NCI-H2081 (cell line): ENCODE measurements at regions not wholly inside any gene's neighbourhood (a gene's known extent, or its start where the extent isn't known, plus 50 kb on each side); places are given as distances from the start of the nearest gene placed in this dataset.
A peak's percentile ranks its signal among the peaks of the same experiment; 100 is the strongest.
"Not testable (repeated sequence)": the region's sequence is repeated elsewhere in the genome, so short reads cannot be mapped to it uniquely, and the experiment has no call there.

Source experiments
- DNase-seq, 2 experiments: peaks; one replicate each; lab custom pipeline; 2025; lab: John Stamatoyannopoulos, UW

DNA sequence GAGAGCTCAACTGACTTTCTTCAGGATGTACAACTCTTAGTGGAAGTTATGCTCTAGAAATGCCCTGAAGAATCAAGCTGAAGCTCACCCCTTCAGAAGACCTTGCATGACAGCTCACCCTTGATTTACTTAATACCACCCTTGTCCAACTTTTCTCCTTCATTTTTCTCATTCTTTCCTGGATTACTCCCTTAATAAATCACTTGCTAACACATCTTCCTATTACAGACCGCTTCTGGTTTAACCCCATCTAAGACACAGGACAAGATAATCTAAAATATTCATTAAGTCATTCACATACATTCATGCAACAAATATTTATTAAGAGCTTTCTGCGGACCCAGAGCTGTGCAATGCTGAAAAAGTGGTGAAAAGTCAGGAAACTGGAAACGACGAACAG is 630.7 kb upstream of the RORB start:
- DNase-seq = no peak

DNA sequence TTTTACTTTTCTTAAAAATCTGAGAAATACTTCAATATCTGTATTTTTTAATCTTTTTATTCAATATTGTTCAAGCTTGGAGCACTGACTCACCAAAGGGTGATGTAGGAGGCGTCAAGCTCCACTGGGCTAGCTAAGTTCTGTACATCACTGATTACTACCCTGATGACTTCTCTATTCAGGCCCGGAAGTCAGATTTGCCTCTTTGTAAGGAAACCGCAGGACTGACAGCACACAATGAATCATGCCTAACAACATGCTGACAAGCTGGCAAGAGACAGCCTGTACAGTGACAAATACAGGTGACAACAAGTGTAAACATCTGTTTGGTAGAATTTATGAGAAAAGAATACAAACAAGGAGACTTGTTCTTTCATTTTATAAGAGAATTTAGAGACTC is 627.9 kb upstream of the RORB start:
- DNase-seq = peak; percentile 73 to 89

DNA sequence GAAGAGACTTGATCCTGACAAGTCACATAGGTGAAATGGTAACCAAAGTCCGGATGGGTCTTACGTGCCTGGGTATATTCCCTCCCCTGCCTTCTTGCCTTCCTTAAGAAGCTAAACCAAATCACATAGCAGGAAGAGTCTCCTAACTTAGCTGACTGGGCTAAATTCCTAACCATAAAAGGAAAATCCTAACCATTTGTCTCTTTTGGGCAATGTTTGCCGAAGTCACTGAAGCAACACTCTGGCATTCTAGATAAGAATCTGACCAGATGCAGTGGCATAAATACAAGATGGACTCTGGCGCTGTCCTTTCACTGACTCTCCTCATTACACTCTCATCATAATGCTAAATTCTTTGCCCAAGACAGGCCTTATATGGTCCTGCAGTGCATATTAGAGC is 625.5 kb upstream of the RORB start:
- DNase-seq = no peak

DNA sequence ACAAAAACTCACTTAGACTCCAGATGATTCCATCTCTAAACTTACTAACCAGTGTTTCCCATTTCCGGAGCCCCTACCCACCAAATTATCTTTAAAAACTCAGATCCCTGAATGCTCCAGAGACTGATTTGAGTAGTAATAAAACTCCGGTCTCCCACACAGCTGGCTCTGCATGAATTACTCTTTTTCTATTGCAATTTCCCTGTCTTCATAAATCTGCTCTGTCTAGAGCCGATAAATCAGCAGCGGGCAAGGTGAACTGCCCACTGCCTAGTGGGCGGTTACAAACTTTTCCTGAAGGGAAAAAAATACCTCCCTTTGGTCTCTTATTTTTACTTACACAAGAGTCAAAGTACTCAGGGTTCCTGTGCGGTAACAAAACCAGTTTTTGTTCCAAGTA is 624.4 kb upstream of the RORB start:
- DNase-seq = no peak

DNA sequence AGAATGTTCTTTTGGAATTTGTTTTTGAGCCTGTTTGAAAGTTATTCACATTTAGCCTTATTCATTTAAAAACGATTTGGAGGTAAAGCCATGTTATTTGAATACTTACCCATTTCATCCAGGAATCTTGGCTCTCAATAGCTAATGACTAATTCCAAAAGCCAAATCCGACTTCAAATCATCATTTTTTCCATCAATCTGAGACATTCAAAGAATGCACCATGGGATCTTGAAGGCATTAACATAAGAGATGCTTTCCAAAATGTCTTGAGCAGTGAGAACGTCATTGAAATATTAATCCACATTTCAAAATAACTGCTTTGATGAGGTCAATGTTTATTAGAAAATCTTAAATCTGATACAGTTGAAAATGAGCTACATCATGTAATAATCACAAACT is 617.0 kb upstream of the RORB start:
- DNase-seq = no peak

DNA sequence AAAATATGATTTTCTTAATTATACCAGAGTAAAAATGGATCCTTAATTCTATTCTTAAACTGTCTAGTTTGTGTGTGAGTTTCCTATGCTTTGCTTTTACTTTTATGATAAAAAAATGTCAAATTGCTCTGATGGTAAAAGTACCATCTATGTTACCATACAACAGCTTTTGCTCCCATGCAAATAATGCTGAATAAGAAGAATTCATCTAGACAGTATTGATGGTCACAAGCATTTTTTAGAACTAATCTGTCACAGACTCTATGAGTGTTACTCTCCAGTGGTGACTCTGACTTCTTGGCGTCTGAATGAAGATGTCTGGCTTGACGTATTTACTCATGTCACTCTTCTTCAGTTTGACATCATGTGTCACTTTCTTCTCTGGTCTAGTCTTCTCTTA is 608.1 kb upstream of the RORB start:
- no peak for DNase-seq

DNA sequence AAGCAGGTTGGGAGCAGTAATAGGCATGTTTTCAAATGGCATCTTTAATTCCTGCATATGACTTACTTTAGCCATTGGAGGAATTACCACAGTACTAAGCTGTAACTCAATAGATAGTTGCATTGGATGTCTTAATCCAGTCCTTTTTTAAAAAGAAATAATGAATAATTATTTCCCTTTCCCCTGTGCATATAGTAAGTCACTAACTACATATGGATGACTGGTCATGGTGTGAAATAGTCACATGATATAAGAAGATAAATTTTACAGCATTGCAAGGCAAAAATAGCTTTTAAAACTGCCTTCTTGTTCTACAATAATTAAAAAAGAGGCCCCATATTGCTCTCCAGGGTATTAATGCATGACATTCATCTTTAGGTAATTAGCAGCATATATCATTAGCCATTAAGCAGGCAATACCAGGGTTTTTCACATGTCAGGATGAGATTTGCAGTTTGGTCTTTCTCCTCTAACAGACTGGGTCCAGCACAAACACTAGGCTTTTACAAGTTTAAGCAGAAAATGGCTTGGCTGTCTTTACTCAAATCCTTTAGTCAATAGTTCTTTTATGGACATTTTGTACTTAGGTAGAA is 606.4 kb upstream of the RORB start:
- DNase-seq = no peak

DNA sequence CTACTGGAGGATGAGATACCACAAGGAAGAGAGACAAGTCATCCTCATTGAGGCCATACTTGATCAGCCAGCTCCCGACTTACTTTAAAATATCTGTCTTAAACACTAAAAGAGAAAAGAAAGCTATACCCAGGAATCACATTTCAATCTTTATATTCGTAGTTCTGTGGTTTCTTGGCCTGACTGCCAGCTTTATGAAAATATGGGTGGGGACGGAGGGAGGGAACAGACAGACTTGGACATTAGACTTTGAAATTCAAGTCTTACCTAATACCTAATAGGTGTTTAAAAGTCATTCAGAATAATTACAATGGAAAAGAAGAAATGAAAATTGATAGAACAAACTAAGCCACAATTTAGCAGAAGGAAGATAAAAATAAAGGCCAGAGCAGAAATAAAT is 604.8 kb upstream of the RORB start:
- DNase-seq = no peak

DNA sequence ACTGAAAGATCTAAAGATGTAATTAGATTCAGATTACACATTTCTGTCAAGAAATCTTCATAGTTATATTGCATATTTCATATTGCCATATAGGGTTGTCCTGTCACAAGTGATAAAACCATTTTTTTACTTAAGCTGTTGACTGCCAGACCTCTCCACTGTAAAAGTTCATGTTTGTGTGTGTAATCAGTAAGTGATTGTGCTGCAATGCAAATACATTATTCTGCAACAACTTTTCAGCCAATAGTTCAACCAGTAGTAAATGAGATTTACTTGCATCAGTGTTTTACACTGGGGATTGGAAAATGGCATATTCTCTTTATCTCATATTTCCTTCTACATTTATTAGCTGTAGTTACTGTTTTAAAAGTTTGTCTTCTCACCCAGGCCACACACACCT is 603.9 kb upstream of the RORB start:
- DNase-seq = no peak

DNA sequence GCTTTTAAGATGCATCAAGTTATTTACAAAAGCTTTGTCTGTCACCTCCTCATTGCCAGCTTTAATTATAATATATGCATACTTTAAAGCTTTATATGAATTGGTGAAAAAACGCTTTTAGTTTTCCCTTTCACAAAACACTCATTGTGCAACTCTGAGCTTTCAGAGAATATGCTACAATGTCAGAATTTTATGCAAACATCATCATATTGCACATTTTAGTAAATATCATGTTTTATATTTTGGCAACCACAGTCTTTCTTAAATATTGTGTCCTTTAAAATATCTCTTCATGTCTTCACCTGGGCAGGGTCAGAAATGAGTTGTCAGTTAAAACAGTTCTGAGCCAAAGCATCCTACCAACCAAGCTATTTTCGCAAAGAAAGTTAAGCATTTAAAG is 601.1 kb upstream of the RORB start:
- DNase-seq = no peak

DNA sequence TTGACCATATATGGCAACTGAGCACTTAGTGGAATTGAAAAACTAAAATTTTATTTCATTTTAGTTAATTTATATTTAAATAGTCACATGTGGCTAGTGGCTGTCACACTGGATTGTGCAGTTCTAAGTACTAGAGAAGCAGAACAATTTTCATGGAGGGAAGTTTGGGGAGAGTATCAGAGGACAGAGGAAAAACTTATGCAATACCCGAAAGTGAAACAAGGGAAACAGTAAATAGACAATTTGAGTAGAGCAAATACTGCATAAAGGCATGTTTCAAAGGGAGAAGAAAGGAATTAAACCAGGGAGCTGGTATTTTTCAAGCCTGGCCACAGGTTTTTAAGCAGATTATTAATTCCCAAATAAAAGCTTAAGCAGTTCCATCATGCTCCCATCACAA is 590.5 kb upstream of the RORB start:
- no peak for DNase-seq

DNA sequence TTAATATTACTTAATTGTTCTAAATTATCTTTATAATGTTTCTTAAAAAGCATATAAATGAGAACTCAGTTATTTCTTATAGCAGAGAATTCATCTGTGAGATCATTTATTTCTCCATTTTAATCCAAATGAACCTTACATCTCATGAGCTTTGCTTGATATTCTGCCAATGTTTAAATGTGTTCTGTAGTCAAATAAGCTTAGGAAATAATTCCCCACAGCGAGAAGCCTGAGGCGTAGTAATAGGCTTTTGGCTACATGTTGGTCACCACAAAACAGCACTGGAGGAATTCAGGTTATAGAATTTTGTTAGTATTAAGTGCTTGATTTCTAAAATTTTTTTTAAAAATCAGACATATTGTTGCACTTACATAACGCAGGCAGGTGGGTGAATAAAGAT is 585.3 kb upstream of the RORB start:
- DNase-seq = no peak

DNA sequence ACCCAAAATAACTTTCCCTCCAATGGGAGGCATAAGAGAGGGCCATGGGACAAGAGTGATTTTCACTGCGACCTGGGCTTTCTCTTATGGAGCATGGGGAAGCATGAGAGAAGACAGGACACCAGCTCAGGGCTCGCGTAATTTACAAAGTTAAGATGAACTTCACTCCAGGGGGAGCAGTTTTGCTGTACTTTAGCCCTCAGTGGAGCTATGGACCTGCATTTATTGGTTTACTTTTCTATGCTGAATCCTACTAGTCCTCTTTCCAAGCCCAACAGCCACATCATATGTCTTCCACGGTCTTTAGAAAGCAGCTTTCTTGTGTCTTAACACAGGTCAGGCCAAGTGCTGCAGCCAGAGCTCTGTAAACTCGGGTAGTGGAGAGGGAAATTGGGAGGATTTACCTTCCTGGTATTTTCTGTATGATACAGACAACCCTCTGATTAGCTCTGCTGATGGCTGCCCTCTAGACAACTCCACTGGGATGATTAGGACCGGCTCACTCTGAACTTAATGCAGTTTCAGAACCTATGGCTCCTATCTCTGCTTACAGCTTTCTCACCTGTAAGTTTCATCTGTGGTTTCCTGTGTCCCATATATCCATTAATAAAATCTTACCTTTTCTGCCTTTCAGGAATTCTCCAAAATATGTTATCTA is 581.0 kb upstream of the RORB start:
- no peak for DNase-seq

DNA sequence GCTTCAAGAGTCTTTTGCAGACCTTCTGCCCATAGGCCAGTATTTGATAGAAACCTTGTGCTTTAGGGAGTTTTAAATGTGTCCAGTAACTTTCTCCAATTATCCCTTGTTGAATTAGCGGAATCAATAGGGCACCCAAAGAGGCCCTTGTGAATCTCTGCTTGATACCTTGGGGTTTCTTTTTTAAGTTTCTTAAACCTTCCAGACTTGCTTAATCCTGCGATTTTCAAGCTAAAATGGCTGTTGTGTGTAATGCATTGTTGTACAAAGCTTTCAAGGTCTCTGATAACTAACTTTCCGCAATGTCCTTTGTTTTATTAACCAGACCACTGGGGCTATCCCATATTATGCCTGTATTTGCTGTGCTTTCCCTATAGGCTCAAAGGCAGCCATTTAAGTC is 577.4 kb upstream of the RORB start:
- no peak for DNase-seq

DNA sequence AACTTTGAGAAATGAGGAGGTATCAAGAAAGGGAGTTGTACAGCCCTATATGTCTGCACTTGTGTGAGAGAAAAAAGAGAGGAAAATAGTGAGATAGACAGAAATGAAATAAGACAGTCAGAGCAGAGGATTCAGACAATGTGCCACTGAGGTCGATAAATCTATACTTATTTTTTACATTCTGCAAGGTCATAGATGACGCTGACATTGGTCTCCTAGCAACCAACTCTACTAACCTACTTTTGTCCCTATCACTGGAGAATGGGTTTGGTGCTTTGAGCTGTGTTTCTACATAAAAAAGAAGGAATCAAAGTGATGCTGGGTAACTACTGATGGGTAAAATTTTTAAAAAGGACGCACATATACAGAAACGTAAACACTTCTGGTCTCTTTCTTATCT is 573.3 kb upstream of the RORB start:
- DNase-seq = no peak

DNA sequence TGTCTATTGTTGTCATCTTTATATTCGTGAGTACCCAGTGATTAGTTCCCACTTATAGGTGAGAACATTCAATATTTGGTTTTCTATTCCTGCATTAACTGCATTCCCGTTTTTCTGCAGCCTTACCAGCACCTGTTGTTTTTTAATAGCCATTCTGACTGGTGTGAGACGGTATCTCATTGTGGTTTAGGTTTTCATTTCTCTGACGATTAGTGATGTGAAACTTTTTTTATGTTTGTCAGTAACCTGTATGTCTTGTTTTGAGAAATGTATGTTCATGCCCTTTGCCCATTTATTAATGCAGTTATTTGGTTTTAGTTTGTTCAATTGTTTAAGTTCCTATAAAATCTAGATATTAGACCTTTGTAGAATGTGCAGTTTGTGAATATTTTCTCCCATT is 546.0 kb upstream of the RORB start:
- no peak for DNase-seq

DNA sequence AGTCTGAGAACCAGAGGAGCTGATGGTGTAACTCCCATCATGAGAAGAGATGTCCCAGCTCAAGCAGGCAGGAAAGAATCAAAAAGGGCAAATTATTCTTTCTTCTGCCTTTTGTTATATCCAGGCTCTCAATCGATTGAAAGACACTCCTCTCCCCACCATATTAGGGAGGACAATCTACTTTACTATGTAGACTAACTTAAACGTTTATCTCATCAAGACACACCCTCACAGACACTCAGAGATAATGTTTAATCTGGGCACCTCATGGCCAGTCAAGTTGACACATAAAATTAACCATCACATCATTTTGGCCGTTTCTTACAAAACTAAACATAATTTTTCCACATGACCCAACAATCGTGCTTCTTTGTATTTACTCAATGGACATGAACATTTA is 534.3 kb upstream of the RORB start:
- DNase-seq = no peak

DNA sequence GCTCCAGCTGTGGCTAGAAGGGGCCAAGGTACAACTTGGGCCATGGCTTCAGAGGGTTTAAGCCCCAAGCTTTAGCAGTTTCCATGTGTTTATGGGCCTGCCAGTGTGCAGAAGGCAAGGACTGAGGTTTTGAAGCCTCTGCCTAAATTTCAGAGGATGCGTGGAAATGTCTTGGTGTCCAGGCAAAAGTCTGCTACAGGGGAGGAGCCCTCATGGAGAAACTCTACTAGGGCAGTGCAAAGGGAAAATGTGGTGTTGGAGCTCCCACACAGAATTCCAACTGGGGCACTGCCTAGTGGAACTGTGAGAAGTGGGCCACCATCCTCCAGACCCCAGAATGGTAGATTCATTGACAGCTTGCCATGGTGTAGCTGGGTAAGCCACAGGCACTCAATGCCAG is 527.2 kb upstream of the RORB start:
- no peak for DNase-seq

DNA sequence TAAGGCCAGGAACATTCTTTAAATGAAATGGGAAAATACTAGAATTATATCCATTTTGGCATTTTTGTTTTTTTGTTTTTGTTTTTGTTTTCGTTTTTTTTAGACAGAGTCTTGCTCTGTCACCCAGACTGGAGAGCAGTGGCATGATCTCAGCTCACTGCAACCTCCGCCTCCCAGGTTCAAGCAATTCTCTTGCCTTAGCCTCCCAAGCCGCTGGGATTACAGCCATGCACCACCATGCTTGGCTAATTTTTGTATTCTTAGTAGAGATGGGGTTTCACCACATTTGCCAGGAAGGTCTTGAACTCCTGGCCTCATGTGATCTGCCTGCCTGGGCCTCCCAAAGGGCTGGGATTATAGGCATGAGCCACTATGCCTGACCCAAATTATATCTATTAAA is 520.7 kb upstream of the RORB start:
- not testable (repeated sequence) for DNase-seq

DNA sequence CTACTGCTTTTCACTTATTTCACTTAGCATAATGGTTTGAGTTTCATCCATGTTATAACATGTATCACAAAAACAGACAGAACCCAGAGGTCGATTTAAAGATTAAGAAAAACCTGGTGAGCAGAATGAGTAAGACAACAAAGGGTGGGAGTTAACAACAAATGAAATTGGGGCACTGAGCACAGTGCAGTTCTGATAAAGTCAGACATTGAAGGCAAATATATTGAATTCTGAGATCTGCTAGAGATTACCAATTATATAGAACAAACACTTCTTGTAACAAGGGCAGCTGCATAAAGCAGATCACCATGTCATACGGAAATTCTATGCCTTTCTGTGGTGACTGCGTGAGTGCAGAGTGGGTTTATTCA is 517.3 kb upstream of the RORB start:
- DNase-seq = peak in 1 of 2 experiments; percentile 53

DNA sequence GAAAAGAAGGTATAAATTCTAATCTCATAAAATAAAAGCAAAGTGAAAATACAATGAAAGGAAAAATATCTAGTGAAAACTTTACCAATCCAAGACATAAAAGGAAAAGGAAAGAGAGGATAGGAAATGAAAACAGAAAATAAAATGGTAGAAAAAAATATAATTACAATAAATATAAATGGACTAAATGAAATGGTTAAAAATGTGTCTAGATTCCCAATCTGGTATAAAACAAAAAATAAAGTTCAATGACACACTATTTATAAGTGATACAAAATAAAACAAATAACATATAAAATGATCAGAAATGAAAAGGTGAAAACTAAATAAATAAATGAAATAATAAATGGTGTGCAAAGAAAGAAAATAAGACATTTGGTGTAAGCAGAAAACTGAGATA is 516.4 kb upstream of the RORB start:
- DNase-seq = no peak

DNA sequence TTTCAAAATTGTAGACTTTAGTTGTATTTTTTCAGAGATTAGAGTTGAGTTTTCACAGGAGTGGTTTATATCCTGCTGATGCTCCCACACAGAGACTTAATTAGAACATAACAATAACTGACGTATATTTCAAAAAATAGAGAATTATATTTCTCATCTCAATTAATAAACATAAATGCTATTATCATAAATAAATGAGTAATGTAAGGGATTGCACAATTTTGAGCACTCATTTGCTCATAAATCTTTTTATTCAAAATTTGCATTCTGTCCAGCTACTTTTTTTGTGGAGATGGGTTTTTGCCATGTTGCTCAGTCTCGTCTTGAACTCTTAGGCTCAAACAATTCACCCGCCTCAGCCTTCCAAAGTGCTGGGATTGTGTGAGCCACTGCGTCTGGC is 515.7 kb upstream of the RORB start:
- DNase-seq = no peak

DNA sequence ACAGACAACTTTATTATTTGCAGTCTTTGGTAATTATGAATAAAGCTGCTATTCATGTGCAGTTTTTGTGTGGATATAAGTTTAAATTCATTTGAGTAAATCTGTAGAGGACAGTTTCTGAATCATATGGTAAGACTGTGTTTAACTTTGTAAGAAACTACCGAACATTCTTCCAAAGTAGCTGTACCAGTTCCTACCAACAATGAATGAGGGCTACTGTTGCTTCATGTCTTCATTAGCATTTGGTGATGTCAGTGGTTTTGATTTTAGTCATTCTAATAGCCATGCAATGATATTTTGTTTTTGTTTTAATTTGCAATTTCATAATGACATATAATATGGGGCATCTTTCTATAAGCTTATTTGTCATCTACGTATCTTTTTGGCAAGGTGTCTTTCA is 501.3 kb upstream of the RORB start:
- DNase-seq = no peak

DNA sequence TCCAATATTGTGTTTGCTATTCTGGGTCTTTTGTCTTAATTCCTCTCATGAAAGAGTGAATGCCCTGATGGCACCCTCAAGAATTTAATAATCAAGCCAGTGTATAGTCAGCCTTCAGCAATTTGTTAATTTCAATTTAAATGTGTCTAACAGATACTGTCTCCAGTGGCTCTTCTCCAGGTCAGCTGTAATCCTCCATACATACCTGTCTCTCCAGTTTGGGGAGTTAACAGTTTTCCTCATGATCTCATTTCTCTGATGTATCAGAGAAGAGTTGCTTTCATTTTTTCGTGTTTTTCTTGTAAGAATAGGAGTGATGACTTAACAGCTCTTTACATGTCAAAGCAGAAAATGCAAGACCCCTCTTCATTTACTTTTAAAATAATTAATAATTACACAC is 500.3 kb upstream of the RORB start:
- no peak for DNase-seq

DNA sequence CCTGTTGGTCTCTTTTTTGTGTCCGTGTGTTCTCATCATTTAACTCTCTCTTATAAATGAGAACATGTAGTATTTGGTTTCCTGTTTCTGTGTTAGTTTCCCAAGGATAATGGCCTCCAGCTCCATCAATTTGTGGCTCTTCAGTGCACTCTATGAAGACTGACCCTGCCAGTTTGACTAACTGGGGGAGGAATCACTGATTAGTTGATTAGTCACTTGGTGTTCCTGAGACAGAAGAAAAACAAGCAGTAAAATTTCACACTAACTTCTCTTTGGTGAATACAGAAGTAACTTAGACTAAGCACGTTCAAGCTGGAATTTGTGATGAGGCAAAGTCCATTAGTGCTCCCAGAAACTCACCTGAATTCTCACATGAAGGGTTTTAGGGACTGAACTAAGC is 495.8 kb upstream of the RORB start:
- DNase-seq = no peak
